ENCODE measurements at regions not wholly inside any gene's neighbourhood (a gene's known extent, or its start where the extent isn't known, plus 50 kb on each side); places are given as distances from the start of the nearest gene placed in this dataset.

- TF ChIP-seq CTCF (conservative IDR thresholded peaks at IDR 0.05; ENCODE audit: low read depth, low read length) (no peak), EZH2 (IDR thresholded peaks at IDR 0.05; ENCODE audit: borderline replicate concordance, low read depth, low read length, poor library complexity, severe bottlenecking) (no peak)
These were observed 74.9 kb upstream of the NR2F2 start for GRCh38 chr15:96255599-96255998.
